ENCODE measurements at regions not wholly inside any gene's neighbourhood (a gene's known extent, or its start where the extent isn't known, plus 50 kb on each side); places are given as distances from the start of the nearest gene placed in this dataset.
"Not testable (repeated sequence)": the region's sequence is repeated elsewhere in the genome, so short reads cannot be mapped to it uniquely, and the experiment has no call there.

DNA sequence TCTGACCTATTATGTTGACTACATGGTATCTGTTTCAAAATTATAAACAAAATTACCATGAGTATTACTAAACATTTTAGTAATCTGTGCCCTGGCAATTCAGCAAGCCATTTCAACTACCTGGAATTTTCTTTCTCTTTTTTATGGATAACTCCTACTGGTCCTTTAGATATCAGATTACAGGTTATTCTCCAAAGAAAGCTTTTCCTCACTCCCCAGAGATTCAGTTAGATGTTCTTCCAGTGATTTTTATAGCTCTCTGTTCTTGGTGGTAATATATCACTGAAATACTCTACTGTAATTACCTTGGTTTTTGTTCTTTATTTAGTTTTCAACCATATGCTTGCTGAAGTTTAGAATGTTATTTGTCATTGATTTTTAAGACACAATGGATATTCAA, 930.2 kb upstream of the FOXG1 start:
- Histone ChIP-seq H3K27me3 (ENCODE audit: insufficient read depth, low read length) (no peaks in the 10 kb centered on the region), H2AFZ (ENCODE audit: low read depth, low read length) (no peak overlapping the region), H3K4me3 (ENCODE audit: low read length) (no peak overlapping the region), H3K36me3 (ENCODE audit: insufficient read depth, low read length) (no peaks in the 10 kb centered on the region), H3K9me3 (ENCODE audit: low read length) (no peaks in the 10 kb centered on the region), H3K4me1 (ENCODE audit: insufficient read depth, low read length) (peaks cover 20% of the 10 kb centered on the region)

DNA sequence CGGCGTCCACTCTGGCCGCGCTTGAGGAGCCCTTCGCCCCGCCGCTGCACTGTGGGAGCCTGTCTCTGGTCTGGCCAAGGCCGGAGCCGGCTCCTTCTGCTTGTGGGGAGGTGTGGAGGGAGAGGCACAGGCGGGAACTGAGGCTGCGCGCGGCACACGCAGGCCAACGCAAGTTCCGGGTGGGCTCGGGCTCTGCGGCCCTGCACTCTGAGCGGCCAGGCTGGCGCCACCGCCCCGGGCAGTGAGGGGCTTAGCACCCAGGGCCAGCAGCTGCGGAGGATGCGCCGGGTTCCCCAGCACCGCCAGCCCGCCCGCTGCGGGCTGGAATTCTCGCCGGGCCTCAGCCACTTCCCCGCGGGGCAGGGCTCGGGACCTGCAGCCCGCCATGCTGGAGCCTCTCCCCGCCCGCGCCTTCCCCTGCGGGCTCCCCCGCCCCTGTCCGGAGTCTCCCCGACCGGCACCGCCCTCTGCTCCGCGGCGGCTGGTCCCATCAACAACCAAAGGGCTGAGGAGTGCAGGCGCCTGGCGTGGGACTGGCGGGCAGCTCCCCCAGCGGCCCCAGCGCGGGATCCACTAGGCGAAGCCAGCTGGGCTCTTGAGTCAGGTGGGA, 921.2 kb upstream of the FOXG1 start:
- H3K27me3 ChIP-seq (ENCODE audit: insufficient read depth, low read length) = no peaks in the 10 kb centered on the region
- H3K4me3 ChIP-seq (ENCODE audit: low read length) = no peak overlapping the region
- H3K36me3 ChIP-seq (ENCODE audit: insufficient read depth, low read length) = no peaks in the 10 kb centered on the region
- H3K4me1 ChIP-seq (ENCODE audit: insufficient read depth, low read length) = peaks cover 4% of the 10 kb centered on the region
- no peak overlapping the region for H2AFZ ChIP-seq (ENCODE audit: low read depth, low read length)
- H3K9me3 ChIP-seq (ENCODE audit: low read length) = no peaks in the 10 kb centered on the region

DNA sequence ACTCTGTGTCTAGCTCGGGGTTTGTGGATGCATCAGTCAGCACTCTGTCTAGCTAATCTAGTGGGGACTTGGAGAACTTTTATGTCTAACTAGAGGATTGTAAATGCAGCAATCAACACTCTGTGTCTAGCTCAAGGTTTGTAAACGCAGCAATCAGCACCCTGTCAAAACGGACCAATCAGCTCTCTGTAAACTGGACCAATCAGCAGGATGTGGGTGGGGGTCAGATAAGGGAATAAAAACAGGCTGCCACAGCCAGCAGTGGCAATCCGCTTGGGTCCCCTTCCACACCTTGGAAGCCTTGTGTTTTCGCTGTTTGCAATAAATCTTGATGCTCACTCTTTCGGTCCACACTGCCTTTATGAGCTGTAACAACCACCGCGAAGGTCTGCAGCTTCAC, 920.7 kb upstream of the FOXG1 start:
- Histone ChIP-seq H3K4me1 (ENCODE audit: insufficient read depth, low read length) (peaks cover 4% of the 10 kb centered on the region), H3K4me3 (ENCODE audit: low read length) (no peak overlapping the region), H3K9me3 (ENCODE audit: low read length) (no peaks in the 10 kb centered on the region), H3K36me3 (ENCODE audit: insufficient read depth, low read length) (no peaks in the 10 kb centered on the region), H2AFZ (ENCODE audit: low read depth, low read length) (no peak overlapping the region), H3K27me3 (ENCODE audit: insufficient read depth, low read length) (no peaks in the 10 kb centered on the region)

DNA sequence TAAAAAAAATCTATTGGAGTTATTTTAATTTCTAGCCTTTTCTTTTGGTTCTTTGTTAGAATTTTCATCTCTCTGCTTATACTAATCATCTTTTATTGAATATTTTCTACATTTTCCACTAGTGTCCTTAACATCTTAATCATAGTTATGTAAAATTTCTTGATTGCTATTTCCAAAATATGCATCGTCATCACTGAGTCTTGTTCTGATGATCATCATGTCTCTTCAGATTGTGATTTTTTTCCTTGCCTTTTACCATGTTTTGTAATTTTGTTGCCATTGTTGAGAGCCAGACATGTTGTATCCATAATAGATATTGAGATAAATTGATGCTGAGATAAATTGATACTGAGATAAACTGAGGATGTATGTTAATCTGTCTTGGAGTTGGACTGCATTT, 919.1 kb upstream of the FOXG1 start:
- not testable (repeated sequence) for H3K27me3 ChIP-seq (ENCODE audit: insufficient read depth, low read length)

DNA sequence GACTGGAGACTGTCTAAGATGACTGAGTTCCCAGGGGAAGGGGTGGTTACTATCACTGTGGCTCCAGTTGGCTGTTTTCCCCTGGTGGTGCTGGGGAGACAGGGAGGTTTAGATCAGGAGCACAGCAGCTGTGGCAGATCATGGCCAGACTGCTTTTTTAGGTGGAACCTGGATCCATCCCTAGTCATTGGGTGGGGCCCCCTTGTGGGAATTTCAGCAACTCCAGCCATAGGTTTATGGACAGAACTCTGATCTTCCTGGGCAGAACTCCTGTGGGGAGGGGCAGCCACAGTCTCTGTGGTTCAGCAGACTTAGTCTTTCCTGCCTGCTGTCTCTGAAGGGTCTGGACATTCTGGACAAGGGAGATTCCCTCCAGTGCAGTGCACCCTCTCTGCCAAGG, 917.4 kb upstream of the FOXG1 start:
- H3K27me3 ChIP-seq (ENCODE audit: insufficient read depth, low read length); H3K4me1 ChIP-seq (ENCODE audit: insufficient read depth, low read length); H3K4me3 ChIP-seq (ENCODE audit: low read length); H3K9me3 ChIP-seq (ENCODE audit: low read length); H2AFZ ChIP-seq (ENCODE audit: low read depth, low read length); H3K36me3 ChIP-seq (ENCODE audit: insufficient read depth, low read length): not testable (repeated sequence)

More for the DNA sequence above, 919.1 kb upstream of the FOXG1 start:
- not testable (repeated sequence) for H3K4me3 ChIP-seq (ENCODE audit: low read length); H2AFZ ChIP-seq (ENCODE audit: low read depth, low read length); H3K9me3 ChIP-seq (ENCODE audit: low read length); H3K36me3 ChIP-seq (ENCODE audit: insufficient read depth, low read length); H3K4me1 ChIP-seq (ENCODE audit: insufficient read depth, low read length)

DNA sequence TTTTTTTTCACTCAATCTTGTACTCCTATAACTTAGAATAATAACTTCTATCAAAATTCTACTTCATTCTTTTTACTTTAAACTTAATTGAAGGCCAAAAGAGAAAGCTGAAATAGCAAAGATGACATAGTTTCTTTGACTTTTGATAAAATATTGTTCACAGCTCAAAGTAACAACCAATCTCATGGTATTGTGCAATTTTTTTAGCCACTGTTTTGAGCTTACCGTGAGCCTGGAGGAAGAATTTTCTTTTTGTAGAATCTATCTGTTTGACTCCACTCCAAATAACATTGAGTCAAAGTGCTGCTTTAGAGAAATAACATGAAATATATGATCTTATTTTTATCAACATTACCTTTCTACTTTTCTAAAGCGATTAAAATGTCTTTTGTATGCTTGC, 903.9 kb upstream of the FOXG1 start:
- no peaks in the 10 kb centered on the region for H3K36me3 ChIP-seq (ENCODE audit: insufficient read depth, low read length)
- H2AFZ ChIP-seq (ENCODE audit: low read depth, low read length) = no peak overlapping the region
- H3K9me3 ChIP-seq (ENCODE audit: low read length) = no peaks in the 10 kb centered on the region
- H3K27me3 ChIP-seq (ENCODE audit: insufficient read depth, low read length) = no peaks in the 10 kb centered on the region
- peaks cover 5% of the 10 kb centered on the region for H3K4me1 ChIP-seq (ENCODE audit: insufficient read depth, low read length)
- no peak overlapping the region for H3K4me3 ChIP-seq (ENCODE audit: low read length)

DNA sequence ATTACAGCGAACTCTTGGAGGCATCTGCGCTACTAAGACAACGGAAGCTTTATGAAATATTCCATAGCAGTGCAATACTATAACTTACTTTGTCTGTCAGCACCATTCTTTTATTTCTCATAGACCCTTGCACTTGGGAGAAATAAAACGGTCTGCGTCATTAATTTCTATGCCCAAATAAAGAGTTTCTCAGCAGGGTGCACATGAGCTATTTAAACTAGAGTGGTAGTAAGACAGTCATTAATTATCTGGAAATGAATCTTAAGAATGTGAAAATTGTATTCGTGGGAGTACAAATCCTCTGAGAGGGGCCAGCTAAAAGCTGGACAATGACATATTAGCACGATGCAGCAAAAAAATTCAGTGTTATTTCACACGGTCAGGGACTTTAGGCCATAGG, 903.4 kb upstream of the FOXG1 start:
- H3K4me3 ChIP-seq (ENCODE audit: low read length) = no peak overlapping the region
- H3K36me3 ChIP-seq (ENCODE audit: insufficient read depth, low read length) = no peaks in the 10 kb centered on the region
- H2AFZ ChIP-seq (ENCODE audit: low read depth, low read length) = no peak overlapping the region
- peaks cover 5% of the 10 kb centered on the region for H3K4me1 ChIP-seq (ENCODE audit: insufficient read depth, low read length)
- no peaks in the 10 kb centered on the region for H3K9me3 ChIP-seq (ENCODE audit: low read length)
- no peaks in the 10 kb centered on the region for H3K27me3 ChIP-seq (ENCODE audit: insufficient read depth, low read length)

DNA sequence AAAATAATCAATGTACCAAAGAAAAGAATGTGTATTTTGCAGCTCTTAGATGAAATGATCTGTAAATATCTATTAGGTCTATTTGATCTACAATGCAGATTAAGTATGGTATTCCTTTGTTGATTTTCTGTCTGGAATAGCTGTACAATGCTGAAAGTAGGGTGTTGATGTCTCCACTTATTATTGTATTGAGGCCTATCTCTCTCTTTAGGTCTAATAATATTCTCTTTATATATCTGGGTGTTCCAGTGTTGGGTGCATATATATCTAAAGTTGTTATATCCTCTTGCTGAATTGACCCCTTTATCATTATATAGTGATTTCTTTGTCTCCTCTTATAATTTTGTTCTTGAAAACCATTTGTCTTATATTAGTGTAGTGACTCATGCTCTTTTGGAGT, 885.5 kb upstream of the FOXG1 start:
- no peaks in the 10 kb centered on the region for H3K36me3 ChIP-seq (ENCODE audit: insufficient read depth, low read length)
- H3K4me1 ChIP-seq (ENCODE audit: insufficient read depth, low read length) = peaks cover 6% of the 10 kb centered on the region
- H3K9me3 ChIP-seq (ENCODE audit: low read length) = no peaks in the 10 kb centered on the region
- no peaks in the 10 kb centered on the region for H3K27me3 ChIP-seq (ENCODE audit: insufficient read depth, low read length)
- no peak overlapping the region for H2AFZ ChIP-seq (ENCODE audit: low read depth, low read length)
- H3K4me3 ChIP-seq (ENCODE audit: low read length) = no peak overlapping the region

DNA sequence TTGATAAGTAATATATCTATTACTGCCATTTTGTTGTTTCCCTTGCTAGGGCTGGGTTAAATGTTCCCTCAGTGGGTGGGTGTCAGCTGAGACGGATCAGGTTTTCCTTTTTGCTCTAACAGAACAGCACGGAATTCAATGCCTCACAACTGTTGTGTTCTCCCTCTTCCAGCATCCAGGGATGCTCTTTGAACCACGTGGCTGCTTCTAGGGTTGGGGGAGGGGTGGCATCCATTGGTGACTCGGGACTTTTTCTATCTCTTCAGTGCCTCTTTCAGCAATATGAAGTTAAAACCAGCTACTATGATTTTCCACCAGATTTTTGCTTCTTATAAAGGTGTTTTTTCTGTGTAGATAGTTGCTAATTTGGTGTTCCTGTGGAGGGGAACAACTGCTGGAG, 884.9 kb upstream of the FOXG1 start:
- H3K27me3 ChIP-seq (ENCODE audit: insufficient read depth, low read length) = no peaks in the 10 kb centered on the region
- H3K4me3 ChIP-seq (ENCODE audit: low read length) = no peak overlapping the region
- H3K36me3 ChIP-seq (ENCODE audit: insufficient read depth, low read length) = no peaks in the 10 kb centered on the region
- peaks cover 12% of the 10 kb centered on the region for H3K4me1 ChIP-seq (ENCODE audit: insufficient read depth, low read length)
- H2AFZ ChIP-seq (ENCODE audit: low read depth, low read length) = no peak overlapping the region
- H3K9me3 ChIP-seq (ENCODE audit: low read length) = no peaks in the 10 kb centered on the region

DNA sequence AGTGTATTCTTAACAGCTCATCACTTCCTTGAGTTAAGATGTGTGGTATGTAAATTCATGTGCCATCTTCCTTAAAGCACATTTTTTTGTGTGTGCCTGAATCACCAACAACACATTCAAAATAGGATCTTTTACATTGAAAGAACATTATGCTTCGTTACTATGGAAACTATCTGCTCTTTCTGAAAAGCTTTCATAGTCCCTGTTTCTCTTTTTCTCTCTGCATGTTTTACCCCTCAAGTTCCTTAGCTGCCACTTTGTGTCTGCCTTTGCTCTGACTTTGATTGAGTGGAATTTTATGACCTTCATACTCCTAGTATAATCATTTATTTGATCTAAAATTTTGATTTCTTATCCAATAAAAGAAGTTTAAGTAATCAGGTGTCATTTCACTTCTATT, 880.3 kb upstream of the FOXG1 start:
- Histone ChIP-seq H2AFZ (ENCODE audit: low read depth, low read length) (peak overlapping the region; percentile 67), H3K9me3 (ENCODE audit: low read length) (no peaks in the 10 kb centered on the region), H3K4me3 (ENCODE audit: low read length) (no peak overlapping the region), H3K36me3 (ENCODE audit: insufficient read depth, low read length) (no peaks in the 10 kb centered on the region), H3K4me1 (ENCODE audit: insufficient read depth, low read length) (peaks cover 14% of the 10 kb centered on the region), H3K27me3 (ENCODE audit: insufficient read depth, low read length) (no peaks in the 10 kb centered on the region)

DNA sequence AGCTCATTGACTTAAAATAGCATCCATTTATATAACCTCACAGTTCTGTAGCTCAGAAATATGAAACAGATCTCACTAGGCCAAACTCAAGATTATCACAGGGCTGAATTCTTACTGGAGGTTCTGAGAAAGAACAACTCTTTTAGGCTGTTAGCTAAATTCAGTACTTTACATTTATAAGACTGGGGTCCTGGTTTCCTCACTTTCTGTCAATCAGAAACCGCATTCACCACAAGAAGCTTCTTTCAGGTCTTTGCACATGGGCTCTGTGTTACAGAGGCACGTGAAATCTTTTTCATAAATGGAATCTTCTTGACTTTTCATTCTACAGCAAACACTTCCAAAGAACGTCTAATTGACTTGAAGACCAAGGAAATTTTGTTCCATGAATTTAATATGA, 876.3 kb upstream of the FOXG1 start:
- H3K4me3 ChIP-seq (ENCODE audit: low read length) = no peak overlapping the region
- no peak overlapping the region for H2AFZ ChIP-seq (ENCODE audit: low read depth, low read length)
- no peaks in the 10 kb centered on the region for H3K9me3 ChIP-seq (ENCODE audit: low read length)
- H3K27me3 ChIP-seq (ENCODE audit: insufficient read depth, low read length) = no peaks in the 10 kb centered on the region
- H3K4me1 ChIP-seq (ENCODE audit: insufficient read depth, low read length) = peaks cover 14% of the 10 kb centered on the region
- no peaks in the 10 kb centered on the region for H3K36me3 ChIP-seq (ENCODE audit: insufficient read depth, low read length)

DNA sequence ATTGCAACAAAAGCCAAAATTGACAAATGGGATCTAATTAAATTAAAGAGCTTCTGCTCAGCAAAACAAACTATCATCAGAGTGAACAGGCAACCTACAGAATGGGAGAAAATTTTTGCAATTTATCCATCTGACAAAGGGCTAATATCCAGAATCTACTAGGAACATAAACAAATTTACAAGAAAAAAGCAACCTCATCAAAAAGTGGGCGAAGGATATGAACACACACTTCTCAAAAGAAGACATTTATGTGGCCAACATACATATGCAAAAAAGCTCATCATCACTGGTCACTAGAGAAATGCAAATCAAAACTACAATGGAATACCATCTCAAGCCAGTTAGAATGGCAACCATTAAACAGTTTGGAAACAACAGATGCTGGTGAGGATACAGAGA, 858.1 kb upstream of the FOXG1 start:
- H3K27me3 ChIP-seq (ENCODE audit: insufficient read depth, low read length); H2AFZ ChIP-seq (ENCODE audit: low read depth, low read length); H3K4me3 ChIP-seq (ENCODE audit: low read length); H3K36me3 ChIP-seq (ENCODE audit: insufficient read depth, low read length); H3K9me3 ChIP-seq (ENCODE audit: low read length); H3K4me1 ChIP-seq (ENCODE audit: insufficient read depth, low read length): not testable (repeated sequence)

DNA sequence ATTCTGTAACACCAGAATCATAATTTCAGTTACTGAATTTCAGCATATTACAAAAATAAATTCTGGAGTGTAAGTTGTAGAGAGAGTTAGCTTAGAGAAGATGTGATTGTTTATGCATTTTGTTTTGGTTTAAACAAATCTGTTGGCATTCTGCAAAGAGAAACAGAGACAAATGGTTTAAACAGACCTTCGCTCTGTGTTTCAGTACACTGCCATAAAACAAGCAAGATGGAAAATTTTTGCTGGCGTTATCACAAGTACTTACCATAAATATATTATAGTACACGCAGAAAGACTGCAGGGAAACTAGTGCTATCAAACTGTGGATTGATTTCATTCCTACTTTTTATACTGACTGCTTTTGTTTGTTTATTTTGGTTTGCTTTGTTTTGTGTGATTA, 850.3 kb upstream of the FOXG1 start:
- no peaks in the 10 kb centered on the region for H3K27me3 ChIP-seq (ENCODE audit: insufficient read depth, low read length)
- H2AFZ ChIP-seq (ENCODE audit: low read depth, low read length) = peak overlapping the region; percentile 46
- H3K4me1 ChIP-seq (ENCODE audit: insufficient read depth, low read length) = no peaks in the 10 kb centered on the region
- H3K4me3 ChIP-seq (ENCODE audit: low read length) = no peak overlapping the region
- no peaks in the 10 kb centered on the region for H3K9me3 ChIP-seq (ENCODE audit: low read length)
- no peaks in the 10 kb centered on the region for H3K36me3 ChIP-seq (ENCODE audit: insufficient read depth, low read length)

DNA sequence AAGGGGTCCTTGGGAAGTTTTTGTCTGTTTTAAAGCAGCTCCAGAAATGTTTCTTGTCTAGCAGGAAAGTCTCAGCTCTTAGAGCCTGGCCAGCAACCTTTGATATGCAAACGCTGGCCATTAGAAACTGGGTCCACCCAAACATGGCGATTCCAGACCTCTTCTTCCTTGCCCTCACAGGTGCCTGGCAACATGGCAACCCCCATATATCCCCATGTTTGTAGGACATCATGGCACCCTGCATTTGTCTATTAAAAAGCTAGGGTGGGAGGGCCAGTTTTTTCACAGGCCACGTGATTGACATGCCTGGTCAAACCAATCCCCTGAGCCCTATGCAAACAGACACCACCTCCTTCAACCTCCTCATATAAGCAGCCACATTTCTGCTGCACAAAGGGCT, 848.7 kb upstream of the FOXG1 start:
- Histone ChIP-seq H3K36me3 (ENCODE audit: insufficient read depth, low read length) (no peaks in the 10 kb centered on the region), H2AFZ (ENCODE audit: low read depth, low read length) (no peak overlapping the region)

More for the DNA sequence above, 848.7 kb upstream of the FOXG1 start:
- H3K4me1 ChIP-seq (ENCODE audit: insufficient read depth, low read length) = no peaks in the 10 kb centered on the region
- H3K27me3 ChIP-seq (ENCODE audit: insufficient read depth, low read length) = no peaks in the 10 kb centered on the region
- no peak overlapping the region for H3K4me3 ChIP-seq (ENCODE audit: low read length)
- no peaks in the 10 kb centered on the region for H3K9me3 ChIP-seq (ENCODE audit: low read length)
